H4 (cell line): ENCODE measurements at regions not wholly inside any gene's neighbourhood (a gene's known extent, or its start where the extent isn't known, plus 50 kb on each side); places are given as distances from the start of the nearest gene placed in this dataset.
A peak's percentile ranks its signal among the peaks of the same experiment; 100 is the strongest.
"Not testable (repeated sequence)": the region's sequence is repeated elsewhere in the genome, so short reads cannot be mapped to it uniquely, and the experiment has no call there.

Experiments used
- DNase-seq: peaks from one replicate; pipeline ENCODE4 v3.0.0-alpha.2; 2015; ENCODE audit warnings: low spot score

- DNase-seq = no peak
Observed at GRCh38 chr1:70819231-70819630, 228.4 kb downstream of the PTGER3 start.

DNA sequence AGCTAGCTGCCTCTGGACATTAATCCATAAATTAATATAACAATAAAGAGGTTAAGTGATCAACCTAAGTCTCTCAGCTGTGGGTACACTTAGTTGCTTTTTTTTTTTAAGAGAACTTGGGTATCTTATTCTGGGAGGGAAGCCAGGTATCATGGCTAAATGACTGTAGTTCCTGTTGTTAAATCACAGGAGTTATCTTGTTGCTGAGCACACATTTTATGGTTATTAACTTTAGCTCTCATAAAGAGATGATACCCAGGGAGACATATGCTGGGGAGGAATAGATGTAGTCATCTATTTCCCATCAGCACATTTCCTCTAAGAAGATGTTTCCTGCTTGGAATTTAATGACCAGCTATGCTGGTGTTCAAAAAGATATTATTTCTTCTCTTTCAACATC is 227.8 kb downstream of the PTGER3 start:
- DNase-seq = no peak

DNA sequence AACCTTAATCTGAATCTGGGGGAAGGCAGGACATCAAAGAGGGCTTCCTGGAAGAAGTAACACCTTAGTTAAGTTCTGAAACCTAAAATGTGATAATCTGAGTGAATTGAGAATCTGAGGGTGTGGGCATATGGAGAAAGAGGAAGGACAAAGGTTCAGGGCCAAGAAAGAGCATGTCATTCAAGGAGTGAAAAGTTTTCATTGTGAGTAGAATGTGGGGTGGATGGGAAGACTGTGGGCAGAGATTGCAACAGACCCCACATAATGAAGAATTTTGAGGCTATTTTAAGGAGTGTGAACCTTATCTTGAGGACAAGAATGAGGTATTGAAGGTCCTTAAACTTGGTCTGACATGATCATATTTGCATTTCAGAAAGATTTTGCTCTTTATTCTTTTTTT is 227.2 kb downstream of the PTGER3 start:
- no peak for DNase-seq

GRCh38 chr1:70820995-70821394 is 226.6 kb downstream of the PTGER3 start:
- DNase-seq = no peak

GRCh38 chr1:70826428-70826827 is 221.2 kb downstream of the PTGER3 start:
- no peak for DNase-seq

DNA sequence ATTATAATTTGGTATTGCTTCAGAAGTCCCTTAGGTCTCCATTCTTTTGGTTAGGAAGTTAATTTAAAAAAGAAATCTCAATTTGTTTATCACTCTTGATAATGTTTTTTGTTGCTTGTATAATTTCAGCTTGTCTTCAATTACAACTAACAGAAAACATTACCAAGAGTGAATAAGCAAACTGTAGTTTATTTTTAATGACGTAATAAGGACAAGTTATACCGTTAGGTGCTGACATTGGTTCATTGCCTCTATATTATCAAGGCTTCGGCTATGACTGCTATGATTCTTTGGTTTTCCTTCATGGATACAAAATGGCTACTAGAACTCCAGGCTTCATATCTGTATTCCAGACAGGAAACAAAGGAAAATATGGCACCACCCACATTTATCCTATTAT is 220.6 kb downstream of the PTGER3 start:
- DNase-seq = no peak

GRCh38 chr1:70828177-70828576 is 219.4 kb downstream of the PTGER3 start:
- DNase-seq = no peak

- not testable (repeated sequence) for DNase-seq
Observed at GRCh38 chr1:70834365-70834764, 213.3 kb downstream of the PTGER3 start.

DNA sequence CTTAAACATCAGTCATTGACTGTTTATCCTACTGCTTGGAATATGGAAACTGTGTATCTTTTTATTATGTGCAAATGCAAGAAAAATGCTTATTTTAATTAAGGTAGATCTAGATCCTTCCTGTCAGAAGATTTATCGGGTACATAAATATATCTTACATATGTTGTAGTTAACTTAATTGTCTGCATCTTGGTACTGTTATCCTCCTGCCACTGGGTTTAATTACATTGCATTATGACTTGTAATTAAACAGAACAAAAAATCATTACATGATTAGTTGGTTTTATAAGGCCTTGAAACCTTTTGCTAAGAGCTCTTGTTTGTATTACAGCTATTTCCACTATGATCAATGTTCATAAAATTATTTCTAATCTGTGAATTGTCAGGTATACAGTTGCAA is 211.2 kb downstream of the PTGER3 start:
- DNase-seq = no peak

DNA sequence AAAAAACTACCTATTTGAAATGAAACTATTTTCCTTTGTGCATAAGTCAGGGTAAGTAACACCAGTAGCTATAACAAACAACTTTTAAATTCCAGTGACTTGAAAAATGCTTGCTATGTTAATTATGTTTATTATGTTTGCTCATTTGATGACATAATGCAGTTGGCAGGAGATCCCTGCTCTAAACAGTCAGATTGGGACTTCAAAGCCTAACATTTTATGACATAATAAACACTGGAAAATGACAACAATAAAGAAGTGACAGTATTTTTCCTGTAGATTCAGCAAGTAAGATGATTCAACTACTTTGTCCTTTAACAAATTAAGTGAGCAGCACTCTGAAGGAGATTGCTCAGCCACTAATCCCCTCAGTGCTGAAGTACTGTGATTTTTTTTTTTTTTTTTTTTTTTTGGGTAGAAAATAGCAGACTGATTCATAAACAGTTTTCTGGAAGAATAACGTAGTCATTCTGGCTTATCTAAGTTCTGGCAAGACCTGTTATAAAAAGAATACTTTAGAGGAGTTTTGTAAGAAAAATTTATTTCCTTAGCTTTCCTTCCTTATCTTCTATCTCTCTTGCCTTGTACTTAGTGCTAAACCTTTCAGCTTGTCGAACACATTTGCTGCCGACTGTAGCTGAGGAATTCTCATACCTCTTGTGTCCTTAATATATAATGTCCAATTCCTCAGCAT is 207.2 kb downstream of the PTGER3 start:
- peak; percentile 56 for DNase-seq

DNA sequence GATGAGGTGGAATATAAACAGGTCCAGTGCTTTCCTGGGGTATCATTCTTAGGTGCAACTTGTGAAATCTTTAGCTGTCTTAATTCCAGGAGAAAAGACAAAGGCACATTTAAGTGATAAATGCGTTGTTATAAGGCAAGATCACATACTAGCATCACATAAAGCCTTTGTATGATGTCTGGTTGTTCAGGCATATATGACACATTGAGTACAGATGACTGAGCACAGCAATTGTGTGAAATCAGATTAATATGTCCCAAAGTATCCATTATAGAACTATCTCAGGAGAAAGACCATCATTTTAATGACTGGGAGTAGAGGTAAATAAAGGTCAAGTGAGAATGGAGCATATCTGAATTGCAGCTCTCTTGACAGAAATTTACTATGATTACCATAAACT is 205.1 kb downstream of the PTGER3 start:
- DNase-seq = no peak

GRCh38 chr1:70843452-70843851 is 204.2 kb downstream of the PTGER3 start:
- DNase-seq = no peak

DNA sequence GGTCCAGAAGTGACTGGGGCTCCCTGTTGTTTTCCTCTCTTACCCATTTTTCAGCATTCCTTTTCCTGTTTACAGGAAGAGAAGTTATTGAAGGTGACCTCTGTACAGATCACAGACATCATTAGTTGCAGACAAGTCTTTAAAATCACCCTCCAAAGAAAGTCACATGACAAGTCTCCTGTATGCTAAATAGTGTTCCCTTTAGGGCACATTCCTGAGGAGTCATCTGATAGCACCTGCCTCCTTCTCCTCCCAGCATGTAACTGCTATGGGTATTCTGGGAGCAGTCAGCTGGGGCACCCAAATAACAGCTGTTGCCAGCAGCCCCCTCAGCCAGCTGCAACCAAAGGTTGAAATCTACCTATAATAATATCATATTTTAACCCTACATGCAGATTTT is 200.6 kb downstream of the PTGER3 start:
- no peak for DNase-seq

GRCh38 chr1:70855203-70855602 is 192.4 kb downstream of the PTGER3 start:
- DNase-seq = no peak

DNA sequence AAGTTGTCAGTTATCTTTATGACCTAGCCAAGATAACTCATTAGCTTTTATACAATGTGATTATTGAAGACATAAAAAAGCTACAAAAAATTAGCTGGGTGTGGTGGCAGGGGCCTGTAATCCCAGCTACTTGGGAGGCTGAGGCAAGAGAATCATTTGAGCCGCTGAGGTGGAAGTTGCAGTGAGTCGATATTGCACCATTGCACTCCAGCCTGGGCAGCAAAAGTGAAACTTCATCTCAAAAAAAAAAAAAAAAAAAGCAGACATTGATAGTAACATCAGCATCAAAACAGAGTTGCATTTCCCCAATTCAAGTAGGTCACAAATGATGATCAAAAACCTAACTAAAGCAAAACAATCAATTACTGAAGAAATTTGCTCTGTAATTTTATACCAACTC is 191.4 kb downstream of the PTGER3 start:
- no peak for DNase-seq

- no peak for DNase-seq
Observed at GRCh38 chr1:70863239-70863638, 184.4 kb downstream of the PTGER3 start.

- peak; percentile 91 for DNase-seq
Observed at GRCh38 chr1:70864302-70864701, 183.3 kb downstream of the PTGER3 start.

- DNase-seq = no peak
Observed at GRCh38 chr1:70866542-70867264, 180.9 kb downstream of the PTGER3 start.

- DNase-seq = no peak
Observed at GRCh38 chr1:70871790-70872189, 175.8 kb downstream of the PTGER3 start.

DNA sequence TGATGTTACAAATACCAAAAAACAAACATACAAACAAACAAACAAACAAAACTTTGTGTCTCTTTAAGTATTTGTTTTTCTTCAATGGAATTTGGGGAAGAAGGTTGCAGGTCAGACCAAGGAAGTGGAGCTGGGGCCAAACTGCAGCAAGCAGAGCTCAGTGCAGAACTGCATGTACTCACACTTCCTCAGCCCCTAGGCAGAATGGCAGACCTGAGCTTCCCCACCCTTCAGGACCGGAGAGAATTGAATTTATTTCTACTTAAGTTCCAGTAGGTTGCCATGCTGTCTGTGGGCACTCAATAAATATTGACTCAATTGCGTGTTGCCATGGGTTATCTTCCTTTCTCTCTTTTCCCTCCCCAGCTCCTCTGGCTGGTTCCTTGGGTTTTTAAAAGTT is 173.6 kb downstream of the PTGER3 start:
- peak; percentile 22 for DNase-seq

- no peak for DNase-seq
Observed at GRCh38 chr1:70874818-70875217, 172.8 kb downstream of the PTGER3 start.

- no peak for DNase-seq
Observed at GRCh38 chr1:70877343-70877742, 170.3 kb downstream of the PTGER3 start.

- no peak for DNase-seq
Observed at GRCh38 chr1:70887936-70888335, 159.7 kb downstream of the PTGER3 start.

DNA sequence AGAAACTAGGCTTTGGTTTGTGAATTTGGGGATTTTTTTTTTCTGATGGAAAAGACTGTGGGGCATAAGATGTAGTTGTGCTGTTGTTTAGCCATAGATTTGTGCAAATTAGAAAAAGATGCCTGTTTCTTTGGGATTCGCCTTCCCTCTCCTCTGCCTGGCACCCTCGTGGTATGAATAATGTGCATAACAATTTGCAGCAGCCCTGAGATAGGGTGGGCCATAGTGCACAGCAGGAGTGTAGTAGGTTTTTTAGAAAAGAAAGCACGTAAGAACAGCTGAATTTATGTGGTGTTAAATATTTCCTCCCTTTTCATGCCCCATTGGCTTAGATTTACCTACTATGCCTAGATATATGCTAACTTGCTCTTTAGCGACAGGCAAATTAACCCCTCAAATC is 158.9 kb downstream of the PTGER3 start:
- no peak for DNase-seq
